GM12878 (cell line): ENCODE measurements at regions not wholly inside any gene's neighbourhood (a gene's known extent, or its start where the extent isn't known, plus 50 kb on each side); places are given as distances from the start of the nearest gene placed in this dataset.
A peak's percentile ranks its signal among the peaks of the same experiment; 100 is the strongest.

Experiments
- ATAC-seq: fragments of 200-7000 bp; cut with Tn5 transposase; 3 replicates; pipeline ENCODE4 v1.9.1; 2020; ENCODE audit warnings: mild to moderate bottlenecking, moderate library complexity
- BruUV-seq: library from RNA; stranded (reverse); fragments of 400-500 nt; replicated peaks from 2 replicates; lab custom pipeline; 2021; lab: Mats Ljungman, UMichigan
- CTCF ChIA-PET: fragments of 300-600 bp; sonication (Branson Sonifier 250); formaldehyde crosslinking; extraction: SDS; loops from one replicate; lab custom pipeline; 2021; ENCODE audit warnings: inconsistent platforms; lab: Yijun Ruan, JAX
- POLR2A ChIA-PET: fragments of 350-600 bp; formaldehyde crosslinking; extraction: SDS; loops from one replicate; lab custom pipeline; 2021; ENCODE audit warnings: inconsistent platforms; lab: Charles Lee
- RAD21 ChIA-PET: fragments of 300-600 bp; sonication (Branson Sonifier 250); formaldehyde crosslinking; loops from one replicate; lab custom pipeline; 2023; ENCODE audit warnings: antibody characterized with exemption; ENCODE audit not compliant: unreplicated experiment; lab: Charles Lee
- SMC1A ChIA-PET: fragments of 300-600 bp; sonication (Branson Sonifier 250); formaldehyde crosslinking; loops from one replicate; lab custom pipeline; 2023; ENCODE audit not compliant: unreplicated experiment, uncharacterized antibody; lab: Charles Lee
- DNase-seq: peaks from one replicate; pipeline ENCODE4 v3.0.0-alpha.2; 2011; ENCODE audit warnings: low read depth, low spot score
- FAIRE-seq: peaks from 3 replicates; lab custom pipeline; 2011; peaks lifted over from hg19 to GRCh38; lab: Jason Lieb, UNC
- H2AFZ ChIP-seq: 2 replicates; pipeline ENCODE4 v1.6.0; 2011; ENCODE audit warnings: low read depth, low read length, control low read depth; ENCODE audit not compliant: control insufficient read depth
- H3K27ac ChIP-seq: 2 replicates; pipeline ENCODE4 v1.5.1; 2011; ENCODE audit warnings: control low read depth; ENCODE audit not compliant: control insufficient read depth, insufficient read depth
- H3K27me3 ChIP-seq, 2 experiments: replicated peaks in 1 of 2; 2 replicates each; pipeline versions ENCODE4 v1.6.0 to v1.6.1; 2011; ENCODE audit warnings: low read length in 1 of 2; ENCODE audit not compliant: control insufficient read depth in 2 of 2, insufficient read depth in 2 of 2
- H3K36me3 ChIP-seq, 2 experiments: 2 replicates each; pipeline ENCODE4 v1.5.1; 2011; ENCODE audit warnings: low read length in 1 of 2; ENCODE audit not compliant: control insufficient read depth in 2 of 2, insufficient read depth in 2 of 2
- H3K4me1 ChIP-seq: 2 replicates; pipeline ENCODE4 v1.6.1; 2011; ENCODE audit warnings: mild to moderate bottlenecking, low read length, moderate library complexity, mixed read lengths; ENCODE audit not compliant: control insufficient read depth, insufficient read depth
- H3K4me2 ChIP-seq: 2 replicates; pipeline ENCODE4 v1.6.0; 2011; ENCODE audit warnings: control low read depth; ENCODE audit not compliant: control insufficient read depth, insufficient read depth
- H3K4me3 ChIP-seq: fragments of 200-600 bp; sonication (generic); 2 replicates; pipeline ENCODE4 v1.5.1; 2016
- H3K79me2 ChIP-seq: 2 replicates; pipeline ENCODE4 v1.6.0; 2011; ENCODE audit warnings: low read length; ENCODE audit not compliant: control insufficient read depth, insufficient read depth
- H3K9ac ChIP-seq: 2 replicates; pipeline ENCODE4 v1.8.0; 2011; ENCODE audit warnings: low read length, control low read depth, mixed read lengths; ENCODE audit not compliant: control insufficient read depth, insufficient read depth
- H3K9me3 ChIP-seq: replicated peaks from 3 replicates; pipeline ENCODE4 v1.5.1; 2011; ENCODE audit warnings: mild to moderate bottlenecking, low read length; ENCODE audit not compliant: control insufficient read depth, insufficient read depth
- H4K20me1 ChIP-seq: 2 replicates; pipeline ENCODE4 v1.6.0; 2011; ENCODE audit not compliant: control insufficient read depth, insufficient read depth
- ATF3 ChIP-seq: IDR thresholded peaks from 2 replicates; pipeline ENCODE4 v1.6.1; 2011; ENCODE audit warnings: low read depth, mild to moderate bottlenecking, low read length, moderate library complexity, borderline replicate concordance; ENCODE audit errors: extremely low read depth
- BCL11A ChIP-seq: IDR thresholded peaks from 2 replicates; pipeline ENCODE4 v1.6.1; 2011; ENCODE audit warnings: low read depth, low read length
- BHLHE40 ChIP-seq, 2 experiments: fragments of 450-650 bp in 1 of 2; IDR thresholded peaks; 2 replicates each; pipeline ENCODE4 v1.6.1; 2011 to 2017; ENCODE audit warnings: low read depth in 2 of 2, borderline replicate concordance in 1 of 2, improper control_type of control experiment in 1 of 2, low read length in 1 of 2, mild to moderate bottlenecking in 1 of 2
- CREM ChIP-seq: IDR thresholded peaks from 2 replicates; pipeline ENCODE4 v1.6.1; 2014; ENCODE audit warnings: antibody characterized with exemption, low read depth
- DPF2 ChIP-seq: fragments of 450-650 bp; IDR thresholded peaks from 2 replicates; pipeline ENCODE4 v1.6.1; 2017; ENCODE audit warnings: mild to moderate bottlenecking
- EP300 ChIP-seq, 2 experiments: fragments of 150-350 bp in 1 of 2; IDR thresholded peaks; 2 replicates each; pipeline ENCODE4 v1.6.1; 2011 to 2012; ENCODE audit warnings: low read depth in 2 of 2, low read length in 2 of 2, borderline replicate concordance in 1 of 2, improper control_type of control experiment in 1 of 2, inconsistent platforms in 1 of 2; ENCODE audit not compliant: control insufficient read depth in 1 of 2
- IKZF2 ChIP-seq, 2 experiments: fragments of 450-650 bp; IDR thresholded peaks; 2 replicates each; pipeline ENCODE4 v1.6.1; 2017; ENCODE audit warnings: mild to moderate bottlenecking in 2 of 2, moderate library complexity in 2 of 2
- LARP7 ChIP-seq: fragments of 450-650 bp; IDR thresholded peaks from 2 replicates; pipeline ENCODE4 v1.6.1; 2017; ENCODE audit warnings: mild to moderate bottlenecking
- MAX ChIP-seq: IDR thresholded peaks from 2 replicates; pipeline ENCODE4 v1.6.1; 2012; ENCODE audit warnings: low read depth, low read length, improper control_type of control experiment
- MLLT1 ChIP-seq: fragments of 450-650 bp; IDR thresholded peaks from 2 replicates; pipeline ENCODE4 v1.6.1; 2016; ENCODE audit warnings: mild to moderate bottlenecking
- MXI1 ChIP-seq: fragments of 150-350 bp; IDR thresholded peaks from 2 replicates; pipeline ENCODE4 v1.6.1; 2011; ENCODE audit warnings: low read depth, mild to moderate bottlenecking, inconsistent platforms, low read length, improper control_type of control experiment
- NFYB ChIP-seq: IDR thresholded peaks from 2 replicates; pipeline ENCODE4 v1.6.1; 2011; ENCODE audit warnings: low read depth, mild to moderate bottlenecking, low read length, improper control_type of control experiment, moderate library complexity; ENCODE audit not compliant: insufficient read depth
- PAX8 ChIP-seq: fragments of 450-650 bp; IDR thresholded peaks from 2 replicates; pipeline ENCODE4 v1.6.1; 2017; ENCODE audit warnings: mild to moderate bottlenecking, moderate library complexity
- RAD51 ChIP-seq: fragments of 450-650 bp; IDR thresholded peaks from 2 replicates; pipeline ENCODE4 v1.6.1; 2016; ENCODE audit warnings: moderate library complexity, mild to moderate bottlenecking, inconsistent platforms
- RELA ChIP-seq: fragments of 450-650 bp; IDR thresholded peaks from 2 replicates; pipeline ENCODE4 v1.8.0; 2014; ENCODE audit warnings: borderline replicate concordance; ENCODE audit not compliant: partially characterized antibody
- RELB ChIP-seq: fragments of 450-650 bp; IDR thresholded peaks from 2 replicates; pipeline ENCODE4 v1.6.1; 2017; ENCODE audit warnings: low read depth, mild to moderate bottlenecking, moderate library complexity
- SMAD1 ChIP-seq: fragments of 450-650 bp; IDR thresholded peaks from 2 replicates; pipeline ENCODE4 v1.6.1; 2018; ENCODE audit warnings: mild to moderate bottlenecking, low read depth; ENCODE audit not compliant: partially characterized antibody
- ZBED1 ChIP-seq: IDR thresholded peaks from 2 replicates; pipeline ENCODE4 v1.6.1; 2016; ENCODE audit warnings: borderline replicate concordance
- ZNF274 ChIP-seq: IDR thresholded peaks from one replicate; pipeline ENCODE4 v1.8.0; 2011; ENCODE audit not compliant: insufficient read length, insufficient read depth
- WGBS: methylation state at CpG from one replicate; pipeline ENCODE4 v1.1.6; 2016; ENCODE audit warnings: low lambda C conversion rate; ENCODE audit not compliant: insufficient replicate concordance, insufficient coverage; ENCODE audit errors: missing lambda C conversion rate; 5-methylcytosine and 5-hydroxymethylcytosine counted together
- in situ Hi-C: fragments of 300-500 bp; cut with MboI; formaldehyde crosslinking; loops from 9 replicates; pipeline ENCODE4 v1.14.3; 2018; ENCODE audit warnings: mixed read lengths
- intact Hi-C: fragments of 100-400 bp; cut with micrococcal nuclease; formaldehyde crosslinking; loops from one replicate; pipeline ENCODE4 v1.14.2; 2022; ENCODE audit not compliant: unreplicated experiment

- Histone ChIP-seq H3K4me1 (peaks cover 12% of the 10 kb centered on the region), H3K27ac (no peak overlapping the region), H2AFZ (peak overlapping the region; percentile 69), H3K27me3 (no peaks in the 10 kb centered on the region), H4K20me1 (no peaks in the 10 kb centered on the region), H3K4me3 (no peak overlapping the region), H3K9ac (no peak overlapping the region), H3K79me2 (no peaks in the 10 kb centered on the region), H3K9me3 (peaks cover 5% of the 10 kb centered on the region; the same call in 1 of the 3 replicates), H3K4me2 (no peak overlapping the region), H3K36me3 (no peaks in the 10 kb centered on the region)
- DNase-seq (peak; percentile 42), ATAC-seq (peak; percentile 93), FAIRE-seq (peak; percentile 82)
- in situ Hi-C loops: no loop called here
- BruUV-seq: no TSS peak
- ChIA-PET CTCF (interaction anchor here (1.0 to 2.8 kb wide), 6 partner anchors 14 to 140 kb away, joined by 3 to 12 read pairs (median 4); no protein-coding TSS in a partner anchor), SMC1A (interaction anchor here (0.6 to 4.6 kb wide), 15 partner anchors 9 to 867 kb away, joined by 3 to 28 read pairs (median 4); partner anchors contain the start of gene RUNX3), RAD21 (interaction anchor here (0.9 to 2.1 kb wide), 13 partner anchors 9 to 62 kb away, joined by 3 to 11 read pairs (median 4); no protein-coding TSS in a partner anchor), POLR2A (interaction anchor here (0.8 to 1.5 kb wide), 10 partner anchors 9 to 869 kb away, joined by 3 to 11 read pairs (median 3); no protein-coding TSS in a partner anchor)
- intact Hi-C loops: no loop called here
- WGBS: 31% methylated on average over 5 of the region's 5 CpGs
- TF ChIP-seq CREM: no peak
- TF ChIP-seq BCL11A: no peak
- no peak for TF ChIP-seq MXI1
- TF ChIP-seq BHLHE40 (IDR thresholded peaks at IDR 0.05; ENCODE audit: borderline replicate concordance in 1 of 2, low read depth in 2 of 2, low read length in 1 of 2): peak; percentile 5 to 46; a peak in 1 of 4 replicates
- no peak for TF ChIP-seq LARP7
- no peak for TF ChIP-seq ZNF274
- no peak for TF ChIP-seq SMAD1
- no peak for TF ChIP-seq RELA
- TF ChIP-seq IKZF2 (IDR thresholded peaks at IDR 0.05): no peak
- TF ChIP-seq PAX8: no peak
- TF ChIP-seq RELB: peak; percentile 29; the same call in 1 of the 2 replicates
- TF ChIP-seq MLLT1: peak; percentile 64
- TF ChIP-seq MAX: 0 out of 2 replicates have a peak, but pooled peaks have one; percentile 17
- peak; percentile 76 for TF ChIP-seq NFYB
- peak in 1 of 2 experiments; percentile 10; a peak in 1 of 4 replicates for TF ChIP-seq EP300 (IDR thresholded peaks at IDR 0.05; ENCODE audit: borderline replicate concordance in 1 of 2, control insufficient read depth in 1 of 2, low read depth in 2 of 2, low read length in 2 of 2)
- no peak for TF ChIP-seq ZBED1
- peak; percentile 59; the same call in 1 of the 2 replicates for TF ChIP-seq ATF3
- peak; percentile 95 for TF ChIP-seq RAD51
- no peak for TF ChIP-seq DPF2
These were observed 57.9 kb upstream of the RUNX3 start for GRCh38 chr1:24987875-24988557.
